ENCODE measurements at regions not wholly inside any gene's neighbourhood (a gene's known extent, or its start where the extent isn't known, plus 50 kb on each side); places are given as distances from the start of the nearest gene placed in this dataset.

DNA sequence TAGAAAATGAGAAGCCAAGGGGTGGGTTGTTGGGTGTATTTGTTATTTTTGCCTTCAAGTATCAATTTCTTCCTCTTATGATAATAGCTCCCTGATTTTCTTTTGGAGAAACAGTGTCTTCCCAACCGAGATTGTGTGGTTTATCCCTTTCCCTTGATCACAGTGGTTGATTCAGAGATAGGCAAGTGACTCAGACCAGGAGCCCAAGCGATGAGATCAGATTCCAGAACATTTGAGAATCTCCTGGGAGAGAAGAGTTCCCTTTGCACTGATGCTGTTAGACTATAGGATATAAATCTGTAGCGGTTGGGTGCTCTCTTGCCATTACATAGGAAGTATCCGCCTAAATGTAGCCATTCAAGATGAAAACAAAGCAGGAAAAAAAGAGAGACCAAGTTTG is 90.1 kb upstream of the WDR26 start:
- TF ChIP-seq, protein P1, sequence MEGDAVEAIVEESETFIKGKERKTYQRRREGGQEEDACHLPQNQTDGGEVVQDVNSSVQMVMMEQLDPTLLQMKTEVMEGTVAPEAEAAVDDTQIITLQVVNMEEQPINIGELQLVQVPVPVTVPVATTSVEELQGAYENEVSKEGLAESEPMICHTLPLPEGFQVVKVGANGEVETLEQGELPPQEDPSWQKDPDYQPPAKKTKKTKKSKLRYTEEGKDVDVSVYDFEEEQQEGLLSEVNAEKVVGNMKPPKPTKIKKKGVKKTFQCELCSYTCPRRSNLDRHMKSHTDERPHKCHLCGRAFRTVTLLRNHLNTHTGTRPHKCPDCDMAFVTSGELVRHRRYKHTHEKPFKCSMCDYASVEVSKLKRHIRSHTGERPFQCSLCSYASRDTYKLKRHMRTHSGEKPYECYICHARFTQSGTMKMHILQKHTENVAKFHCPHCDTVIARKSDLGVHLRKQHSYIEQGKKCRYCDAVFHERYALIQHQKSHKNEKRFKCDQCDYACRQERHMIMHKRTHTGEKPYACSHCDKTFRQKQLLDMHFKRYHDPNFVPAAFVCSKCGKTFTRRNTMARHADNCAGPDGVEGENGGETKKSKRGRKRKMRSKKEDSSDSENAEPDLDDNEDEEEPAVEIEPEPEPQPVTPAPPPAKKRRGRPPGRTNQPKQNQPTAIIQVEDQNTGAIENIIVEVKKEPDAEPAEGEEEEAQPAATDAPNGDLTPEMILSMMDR (conservative IDR thresholded peaks at IDR 0.05; ENCODE audit: low read length), result no peak
- TF ChIP-seq EZH2phosphoT487 (IDR thresholded peaks at IDR 0.05; ENCODE audit: borderline replicate concordance), result no peak
